ENCODE measurements at regions not wholly inside any gene's neighbourhood (a gene's known extent, or its start where the extent isn't known, plus 50 kb on each side); places are given as distances from the start of the nearest gene placed in this dataset.

- TF ChIP-seq NFIC (IDR thresholded peaks at IDR 0.05) (no peak), ZBTB7A (IDR thresholded peaks at IDR 0.05; ENCODE audit: low read depth) (no peak), CREB1 (IDR thresholded peaks at IDR 0.05; ENCODE audit: low read depth) (no peak), TCF12 (IDR thresholded peaks at IDR 0.05; ENCODE audit: low read depth) (no peak), TAF1 (IDR thresholded peaks at IDR 0.05; ENCODE audit: low read depth) (no peak), TEAD4 (IDR thresholded peaks at IDR 0.05) (no peak), FOXM1 (IDR thresholded peaks at IDR 0.05; ENCODE audit: borderline replicate concordance, low read depth) (no peak), MAX (IDR thresholded peaks at IDR 0.05) (no peak), YY1 (IDR thresholded peaks at IDR 0.05; ENCODE audit: low read depth) (no peak), EP300 (IDR thresholded peaks at IDR 0.05; ENCODE audit: borderline replicate concordance) (no peak), EGR1 (IDR thresholded peaks at IDR 0.05) (no peak)
- TF ChIP-seq, protein P1, sequence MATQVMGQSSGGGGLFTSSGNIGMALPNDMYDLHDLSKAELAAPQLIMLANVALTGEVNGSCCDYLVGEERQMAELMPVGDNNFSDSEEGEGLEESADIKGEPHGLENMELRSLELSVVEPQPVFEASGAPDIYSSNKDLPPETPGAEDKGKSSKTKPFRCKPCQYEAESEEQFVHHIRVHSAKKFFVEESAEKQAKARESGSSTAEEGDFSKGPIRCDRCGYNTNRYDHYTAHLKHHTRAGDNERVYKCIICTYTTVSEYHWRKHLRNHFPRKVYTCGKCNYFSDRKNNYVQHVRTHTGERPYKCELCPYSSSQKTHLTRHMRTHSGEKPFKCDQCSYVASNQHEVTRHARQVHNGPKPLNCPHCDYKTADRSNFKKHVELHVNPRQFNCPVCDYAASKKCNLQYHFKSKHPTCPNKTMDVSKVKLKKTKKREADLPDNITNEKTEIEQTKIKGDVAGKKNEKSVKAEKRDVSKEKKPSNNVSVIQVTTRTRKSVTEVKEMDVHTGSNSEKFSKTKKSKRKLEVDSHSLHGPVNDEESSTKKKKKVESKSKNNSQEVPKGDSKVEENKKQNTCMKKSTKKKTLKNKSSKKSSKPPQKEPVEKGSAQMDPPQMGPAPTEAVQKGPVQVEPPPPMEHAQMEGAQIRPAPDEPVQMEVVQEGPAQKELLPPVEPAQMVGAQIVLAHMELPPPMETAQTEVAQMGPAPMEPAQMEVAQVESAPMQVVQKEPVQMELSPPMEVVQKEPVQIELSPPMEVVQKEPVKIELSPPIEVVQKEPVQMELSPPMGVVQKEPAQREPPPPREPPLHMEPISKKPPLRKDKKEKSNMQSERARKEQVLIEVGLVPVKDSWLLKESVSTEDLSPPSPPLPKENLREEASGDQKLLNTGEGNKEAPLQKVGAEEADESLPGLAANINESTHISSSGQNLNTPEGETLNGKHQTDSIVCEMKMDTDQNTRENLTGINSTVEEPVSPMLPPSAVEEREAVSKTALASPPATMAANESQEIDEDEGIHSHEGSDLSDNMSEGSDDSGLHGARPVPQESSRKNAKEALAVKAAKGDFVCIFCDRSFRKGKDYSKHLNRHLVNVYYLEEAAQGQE (IDR thresholded peaks at IDR 0.05; ENCODE audit: low read depth), result no peak
Measured at GRCh38 chr12:4116251-4117111, 157.1 kb upstream of the CCND2 start.

- TF ChIP-seq ZBTB7A (IDR thresholded peaks at IDR 0.05; ENCODE audit: low read depth), result no peak
- TF ChIP-seq TCF12 (IDR thresholded peaks at IDR 0.05; ENCODE audit: low read depth), result no peak
- TF ChIP-seq EP300 (IDR thresholded peaks at IDR 0.05; ENCODE audit: borderline replicate concordance), result no peak
- TF ChIP-seq MAX (IDR thresholded peaks at IDR 0.05), result no peak
- no peak for TF ChIP-seq TEAD4 (IDR thresholded peaks at IDR 0.05)
- no peak for TF ChIP-seq NFIC (IDR thresholded peaks at IDR 0.05)
- no peak for TF ChIP-seq YY1 (IDR thresholded peaks at IDR 0.05; ENCODE audit: low read depth)
- no peak for TF ChIP-seq EGR1 (IDR thresholded peaks at IDR 0.05)
- TF ChIP-seq RAD21 (IDR thresholded peaks at IDR 0.05; ENCODE audit: low read depth), result no peak
Measured at GRCh38 chr12:4115570-4115969, 158.0 kb upstream of the CCND2 start.

DNA sequence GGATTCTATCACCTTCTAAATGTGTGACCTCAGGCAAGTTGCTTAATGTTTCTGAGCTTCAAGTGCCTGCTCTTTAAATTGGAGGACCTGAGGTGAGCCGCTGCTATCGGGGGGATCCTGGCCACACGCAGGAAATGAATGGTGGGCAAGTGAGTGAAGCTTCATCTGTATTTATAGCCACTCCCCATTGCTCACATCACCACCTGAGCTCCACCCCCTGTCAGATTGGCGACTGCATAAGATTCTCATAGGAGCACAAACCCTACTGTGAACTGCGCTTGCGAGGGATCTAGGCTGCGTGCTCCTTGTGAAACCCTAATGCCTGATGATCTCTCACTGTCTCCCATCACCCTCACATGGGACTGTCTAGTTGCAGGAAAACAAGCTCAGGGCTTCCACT, 158.6 kb upstream of the CCND2 start:
- TF ChIP-seq EP300 (IDR thresholded peaks at IDR 0.05; ENCODE audit: borderline replicate concordance) (no peak), FOXM1 (IDR thresholded peaks at IDR 0.05; ENCODE audit: borderline replicate concordance, low read depth) (no peak), TAF1 (IDR thresholded peaks at IDR 0.05; ENCODE audit: low read depth) (no peak)

DNA sequence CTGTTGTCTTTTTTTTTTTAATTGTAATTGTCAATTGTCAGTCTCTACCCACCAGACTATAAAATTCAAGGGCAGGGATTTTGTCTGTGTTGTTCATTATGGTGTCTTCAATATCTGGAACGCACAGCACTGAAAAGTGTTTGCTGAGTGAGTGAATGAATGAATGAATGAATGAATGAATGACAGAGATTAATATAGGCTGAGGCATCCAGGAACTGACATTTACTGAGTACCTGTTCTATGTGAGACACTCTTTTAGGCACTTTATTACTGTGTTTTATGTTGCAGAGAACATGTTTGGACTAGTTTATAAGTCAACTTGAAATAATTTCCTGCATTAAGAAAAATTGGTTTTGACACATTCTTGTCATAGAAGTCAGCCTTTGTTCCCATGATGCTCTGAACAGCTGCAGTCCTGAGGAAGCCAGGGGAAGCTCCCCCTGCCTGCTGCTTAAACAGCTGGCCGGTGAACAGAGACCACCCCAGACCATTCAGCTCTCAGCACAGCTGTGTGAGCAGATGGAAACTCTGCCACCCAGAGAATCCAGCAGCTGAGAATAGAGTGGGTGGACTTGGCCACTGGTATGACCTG, 160.7 kb upstream of the CCND2 start:
- TF ChIP-seq NFIC (IDR thresholded peaks at IDR 0.05) (no peak), EGR1 (IDR thresholded peaks at IDR 0.05) (no peak), CREB1 (IDR thresholded peaks at IDR 0.05; ENCODE audit: low read depth) (no peak), MAX (IDR thresholded peaks at IDR 0.05) (no peak)
- TF ChIP-seq, protein P1 (IDR thresholded peaks at IDR 0.05; ENCODE audit: low read depth), result no peak

- TF ChIP-seq EGR1 (IDR thresholded peaks at IDR 0.05) (no peak), TAF1 (IDR thresholded peaks at IDR 0.05; ENCODE audit: low read depth) (no peak), TCF12 (IDR thresholded peaks at IDR 0.05; ENCODE audit: low read depth) (no peak), TEAD4 (IDR thresholded peaks at IDR 0.05) (no peak), YY1 (IDR thresholded peaks at IDR 0.05; ENCODE audit: low read depth) (no peak), NFIC (IDR thresholded peaks at IDR 0.05) (no peak), ZBTB7A (IDR thresholded peaks at IDR 0.05; ENCODE audit: low read depth) (no peak), MAX (IDR thresholded peaks at IDR 0.05) (no peak), EP300 (IDR thresholded peaks at IDR 0.05; ENCODE audit: borderline replicate concordance) (no peak), FOXM1 (IDR thresholded peaks at IDR 0.05; ENCODE audit: borderline replicate concordance, low read depth) (no peak), RAD21 (IDR thresholded peaks at IDR 0.05; ENCODE audit: low read depth) (no peak), CREB1 (IDR thresholded peaks at IDR 0.05; ENCODE audit: low read depth) (no peak), CEBPB (IDR thresholded peaks at IDR 0.05) (no peak)
- TF ChIP-seq, protein P1 (IDR thresholded peaks at IDR 0.05; ENCODE audit: low read depth), result no peak
- TF ChIP-seq, protein P2, sequence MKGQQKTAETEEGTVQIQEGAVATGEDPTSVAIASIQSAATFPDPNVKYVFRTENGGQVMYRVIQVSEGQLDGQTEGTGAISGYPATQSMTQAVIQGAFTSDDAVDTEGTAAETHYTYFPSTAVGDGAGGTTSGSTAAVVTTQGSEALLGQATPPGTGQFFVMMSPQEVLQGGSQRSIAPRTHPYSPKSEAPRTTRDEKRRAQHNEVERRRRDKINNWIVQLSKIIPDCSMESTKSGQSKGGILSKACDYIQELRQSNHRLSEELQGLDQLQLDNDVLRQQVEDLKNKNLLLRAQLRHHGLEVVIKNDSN (IDR thresholded peaks at IDR 0.05), result no peak
Measured at GRCh38 chr12:4112290-4112689, 161.3 kb upstream of the CCND2 start.
